GM23338 (cell line): ENCODE measurements at regions not wholly inside any gene's neighbourhood (a gene's known extent, or its start where the extent isn't known, plus 50 kb on each side); places are given as distances from the start of the nearest gene placed in this dataset.

Experiments used
- ATAC-seq: fragments of 200-7000 bp; cut with Tn5 transposase; 3 replicates; pipeline ENCODE4 v1.9.1; 2020
- DNase-seq: peaks from one replicate; pipeline ENCODE4 v3.0.0-alpha.2; 2015; ENCODE audit warnings: low spot score
- H2AFZ ChIP-seq: fragments of 200-600 bp; sonication (generic); 2 replicates; pipeline ENCODE4 v1.8.0; 2016; ENCODE audit warnings: antibody characterized with exemption, mild to moderate bottlenecking, moderate library complexity
- H3F3A ChIP-seq: fragments of 200-600 bp; sonication (generic); replicated peaks from 2 replicates; pipeline ENCODE4 v1.8.0; 2017; ENCODE audit warnings: antibody characterized with exemption, mixed run types, low read depth
- H3K27ac ChIP-seq: fragments of 200-600 bp; sonication (generic); 2 replicates; pipeline ENCODE4 v1.6.1; 2016; ENCODE audit warnings: low read depth
- H3K27me3 ChIP-seq: fragments of 200-600 bp; sonication (generic); 2 replicates; pipeline ENCODE4 v1.8.0; 2016; ENCODE audit warnings: mild to moderate bottlenecking, mixed run types, moderate library complexity; ENCODE audit not compliant: insufficient read depth
- H3K36me3 ChIP-seq: fragments of 200-600 bp; sonication (generic); 2 replicates; pipeline ENCODE4 v1.8.0; 2016; ENCODE audit warnings: mild to moderate bottlenecking; ENCODE audit not compliant: insufficient read depth
- H3K4me1 ChIP-seq: fragments of 200-600 bp; sonication (generic); 2 replicates; pipeline ENCODE4 v1.8.0; 2016; ENCODE audit warnings: mild to moderate bottlenecking, moderate library complexity; ENCODE audit not compliant: insufficient read depth
- H3K4me2 ChIP-seq: fragments of 200-600 bp; sonication (generic); 2 replicates; pipeline ENCODE4 v1.7.1; 2017; ENCODE audit warnings: mixed run types
- H3K4me3 ChIP-seq: fragments of 200-600 bp; sonication (generic); 2 replicates; pipeline ENCODE4 v1.6.1; 2016; ENCODE audit warnings: mixed run types
- H3K79me2 ChIP-seq: fragments of 200-600 bp; sonication (generic); replicated peaks from 2 replicates; pipeline ENCODE4 v1.8.0; 2017; ENCODE audit warnings: mild to moderate bottlenecking; ENCODE audit not compliant: insufficient read depth
- H3K9me2 ChIP-seq: fragments of 200-600 bp; sonication (generic); 2 replicates; pipeline ENCODE4 v1.8.0; 2017; ENCODE audit not compliant: insufficient read depth
- H4K20me1 ChIP-seq: fragments of 200-600 bp; sonication (generic); replicated peaks from 2 replicates; pipeline ENCODE4 v1.8.0; 2017; ENCODE audit warnings: mild to moderate bottlenecking; ENCODE audit not compliant: insufficient read depth
- H3K27ac Mint-ChIP-seq: 2 replicates; pipeline ENCODE4 v1.8.0; 2020; ENCODE audit warnings: inconsistent platforms, mild to moderate bottlenecking, moderate library complexity, mixed read lengths
- H3K27me3 Mint-ChIP-seq: 3 replicates; pipeline ENCODE4 v1.8.0; 2022; ENCODE audit warnings: low read depth, mild to moderate bottlenecking, moderate library complexity, mixed read lengths, inconsistent platforms; ENCODE audit not compliant: insufficient read depth, poor library complexity
- H3K36me3 Mint-ChIP-seq: 3 replicates; pipeline ENCODE4 v1.8.0; 2021; ENCODE audit warnings: low read depth, mild to moderate bottlenecking, inconsistent platforms, moderate library complexity, mixed read lengths
- H3K4me1 Mint-ChIP-seq: 3 replicates; pipeline ENCODE4 v1.8.0; 2020; ENCODE audit warnings: mild to moderate bottlenecking, inconsistent platforms, mixed read lengths
- H3K4me3 Mint-ChIP-seq: 3 replicates; pipeline ENCODE4 v1.8.0; 2021; ENCODE audit warnings: moderate library complexity, mild to moderate bottlenecking, inconsistent platforms, mixed read lengths
- H3K9me3 Mint-ChIP-seq: 3 replicates; pipeline ENCODE4 v1.8.0; 2020; ENCODE audit warnings: moderate library complexity, mild to moderate bottlenecking, inconsistent platforms, mixed read lengths
- CTCF ChIP-seq, 2 experiments: fragments of 200-600 bp in 1 of 2; sonication (generic) in 1 of 2; conservative IDR thresholded peaks; 2 replicates each; pipeline versions ENCODE4 v1.5.1 to v1.6.1; 2016 to 2017; ENCODE audit warnings: antibody characterized with exemption in 2 of 2, low read depth in 2 of 2, mild to moderate bottlenecking in 2 of 2, moderate library complexity in 1 of 2
- EZH2 ChIP-seq: fragments of 200-600 bp; sonication (generic); IDR thresholded peaks from one replicate; pipeline ENCODE4 v1.8.0; 2017; ENCODE audit warnings: antibody characterized with exemption, mild to moderate bottlenecking, low read depth; ENCODE audit not compliant: unreplicated experiment
- JUNB ChIP-seq: IDR thresholded peaks from one replicate; pipeline ENCODE4 v1.6.1; 2016; ENCODE audit warnings: antibody characterized with exemption; ENCODE audit not compliant: unreplicated experiment
- NANOG ChIP-seq: IDR thresholded peaks from 2 replicates; pipeline ENCODE4 v1.6.1; 2016; ENCODE audit warnings: antibody characterized with exemption, borderline replicate concordance
- REST ChIP-seq: IDR thresholded peaks from one replicate; pipeline ENCODE4 v1.6.1; 2018; ENCODE audit warnings: antibody characterized with exemption; ENCODE audit not compliant: unreplicated experiment
- ZNF331 ChIP-seq: fragments of 250-450 bp; sonication (Bioruptor Pico); IDR thresholded peaks from 2 replicates; pipeline ENCODE4 v1.5.0; 2020; ENCODE audit warnings: low read depth, mild to moderate bottlenecking, moderate library complexity

- no peak for DNase-seq
- Histone ChIP-seq H3K4me3 (no peak overlapping the region), H3K9me2 (peaks cover 3% of the 10 kb centered on the region; the same call in 1 of the 2 replicates), H4K20me1 (no peaks in the 10 kb centered on the region), H3K27me3 (no peaks in the 10 kb centered on the region), H3K4me1 (peaks cover 43% of the 10 kb centered on the region), H3K79me2 (no peaks in the 10 kb centered on the region), H2AFZ (no peak overlapping the region), H3F3A (no peaks in the 10 kb centered on the region), H3K27ac (no peak overlapping the region), H3K36me3 (no peaks in the 10 kb centered on the region), H3K4me2 (no peak overlapping the region)
- no peaks in the 10 kb centered on the region for H3K36me3 Mint-ChIP-seq
- no peak for TF ChIP-seq REST
- no peak for TF ChIP-seq JUNB
- TF ChIP-seq ZNF331 (CRISPR knock-in tag) = no peak
- no peak for TF ChIP-seq NANOG
- no peak for TF ChIP-seq CTCF (conservative IDR thresholded peaks at IDR 0.05; ENCODE audit: low read depth in 2 of 2)
- TF ChIP-seq EZH2 = no peak
- H3K4me3 Mint-ChIP-seq = no peak overlapping the region
- ATAC-seq = no peak
- peaks cover 43% of the 10 kb centered on the region for H3K4me1 Mint-ChIP-seq
- no peaks in the 10 kb centered on the region for H3K9me3 Mint-ChIP-seq
- peaks cover 3% of the 10 kb centered on the region for H3K27me3 Mint-ChIP-seq
- H3K27ac Mint-ChIP-seq = no peak overlapping the region
Measured at GRCh38 chr1:87972811-87973210, 644.1 kb downstream of the LMO4 start.

GRCh38 chr1:87973896-87974295 lies 645.2 kb downstream of the LMO4 start:
- peak; percentile 33 for DNase-seq

More at GRCh38 chr1:87973896-87974295, 645.2 kb downstream of the LMO4 start:
- Histone ChIP-seq H2AFZ (no peak overlapping the region; the same call in 1 of the 2 replicates), H3K4me2 (0 out of 2 replicates have a peak overlapping the region, but pooled peaks have one; percentile 11), H3K27ac (no peak overlapping the region), H3K4me1 (peaks cover 32% of the 10 kb centered on the region), H4K20me1 (no peaks in the 10 kb centered on the region), H3K9me2 (peaks cover 3% of the 10 kb centered on the region; the same call in 1 of the 2 replicates), H3K36me3 (no peaks in the 10 kb centered on the region), H3K4me3 (no peak overlapping the region), H3K27me3 (no peaks in the 10 kb centered on the region), H3F3A (no peaks in the 10 kb centered on the region), H3K79me2 (no peaks in the 10 kb centered on the region)
- no peaks in the 10 kb centered on the region for H3K27me3 Mint-ChIP-seq
- no peaks in the 10 kb centered on the region for H3K9me3 Mint-ChIP-seq
- H3K27ac Mint-ChIP-seq = no peak overlapping the region
- TF ChIP-seq NANOG (peak; percentile 31; the same call in 1 of the 2 replicates), CTCF (conservative IDR thresholded peaks at IDR 0.05; ENCODE audit: low read depth in 2 of 2) (no peak)
- ATAC-seq = peak; percentile 70
- peaks cover 33% of the 10 kb centered on the region for H3K4me1 Mint-ChIP-seq
- H3K36me3 Mint-ChIP-seq = no peaks in the 10 kb centered on the region
- no peak overlapping the region for H3K4me3 Mint-ChIP-seq
